DND-41 (cell line): ENCODE measurements at regions not wholly inside any gene's neighbourhood (a gene's known extent, or its start where the extent isn't known, plus 50 kb on each side); places are given as distances from the start of the nearest gene placed in this dataset.

ENCODE experiments used
- EZH2 ChIP-seq: IDR thresholded peaks from 3 replicates; pipeline ENCODE4 v1.6.1; 2012; ENCODE audit warnings: borderline replicate concordance, low read depth, mild to moderate bottlenecking, moderate library complexity, low read length, inconsistent platforms; ENCODE audit not compliant: severe bottlenecking
- TF ChIP-seq, protein P1 (sequence below): IDR thresholded peaks from 2 replicates; pipeline ENCODE4 v1.5.1; 2012; ENCODE audit warnings: borderline replicate concordance, low read length, moderate library complexity, mild to moderate bottlenecking; ENCODE audit not compliant: poor library complexity, severe bottlenecking; ENCODE audit errors: extremely low read depth

DNA sequence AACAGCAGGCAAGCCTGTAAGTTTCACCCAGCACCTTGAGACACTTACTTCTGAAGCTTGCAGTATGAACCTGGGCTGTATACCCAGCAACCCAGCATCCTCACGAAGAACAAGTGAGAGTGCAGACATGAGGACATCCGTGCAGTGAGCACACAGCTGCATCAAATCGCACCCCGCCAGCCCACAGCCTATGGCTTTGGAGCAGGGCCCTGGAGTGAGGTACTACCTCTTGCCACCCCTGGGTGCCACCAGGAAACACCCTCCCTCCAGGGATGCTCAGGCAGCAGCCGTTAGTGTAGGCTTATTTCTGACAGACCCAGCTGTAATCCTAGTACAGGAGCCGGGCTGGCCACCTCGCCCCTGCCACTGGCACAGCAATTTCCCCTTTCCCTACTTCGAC, 81.4 kb downstream of the ATPSCKMT start:
- TF ChIP-seq, protein P1, sequence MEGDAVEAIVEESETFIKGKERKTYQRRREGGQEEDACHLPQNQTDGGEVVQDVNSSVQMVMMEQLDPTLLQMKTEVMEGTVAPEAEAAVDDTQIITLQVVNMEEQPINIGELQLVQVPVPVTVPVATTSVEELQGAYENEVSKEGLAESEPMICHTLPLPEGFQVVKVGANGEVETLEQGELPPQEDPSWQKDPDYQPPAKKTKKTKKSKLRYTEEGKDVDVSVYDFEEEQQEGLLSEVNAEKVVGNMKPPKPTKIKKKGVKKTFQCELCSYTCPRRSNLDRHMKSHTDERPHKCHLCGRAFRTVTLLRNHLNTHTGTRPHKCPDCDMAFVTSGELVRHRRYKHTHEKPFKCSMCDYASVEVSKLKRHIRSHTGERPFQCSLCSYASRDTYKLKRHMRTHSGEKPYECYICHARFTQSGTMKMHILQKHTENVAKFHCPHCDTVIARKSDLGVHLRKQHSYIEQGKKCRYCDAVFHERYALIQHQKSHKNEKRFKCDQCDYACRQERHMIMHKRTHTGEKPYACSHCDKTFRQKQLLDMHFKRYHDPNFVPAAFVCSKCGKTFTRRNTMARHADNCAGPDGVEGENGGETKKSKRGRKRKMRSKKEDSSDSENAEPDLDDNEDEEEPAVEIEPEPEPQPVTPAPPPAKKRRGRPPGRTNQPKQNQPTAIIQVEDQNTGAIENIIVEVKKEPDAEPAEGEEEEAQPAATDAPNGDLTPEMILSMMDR = no peak
- TF ChIP-seq EZH2 = no peak
